22Rv1 (cell line): ENCODE measurements at regions not wholly inside any gene's neighbourhood (a gene's known extent, or its start where the extent isn't known, plus 50 kb on each side); places are given as distances from the start of the nearest gene placed in this dataset.

Source experiments
- CTCF ChIP-seq: fragments of 450-650 bp; IDR thresholded peaks from 2 replicates; pipeline ENCODE4 v1.5.1; 2017; ENCODE audit warnings: mild to moderate bottlenecking
- ZFX ChIP-seq: fragments of 450-650 bp; IDR thresholded peaks from 2 replicates; pipeline ENCODE4 v1.6.1; 2017; ENCODE audit warnings: antibody characterized with exemption, borderline replicate concordance

GRCh38 chr2:136381245-136381644 is 263.3 kb upstream of the CXCR4 start:
- TF ChIP-seq CTCF (no peak), ZFX (no peak)
